KMS-11 (cell line): ENCODE measurements at regions not wholly inside any gene's neighbourhood (a gene's known extent, or its start where the extent isn't known, plus 50 kb on each side); places are given as distances from the start of the nearest gene placed in this dataset.

ENCODE experiments used
- H2AFZ ChIP-seq: fragments of 200-600 bp; sonication (generic); 2 replicates; pipeline ENCODE4 v1.6.1; 2016; ENCODE audit warnings: antibody characterized with exemption, mixed run types, low read depth
- H3K27ac ChIP-seq: fragments of 200-600 bp; sonication (generic); 2 replicates; pipeline ENCODE4 v1.6.1; 2016; ENCODE audit warnings: mild to moderate bottlenecking, mixed run types
- H3K27me3 ChIP-seq: fragments of 200-600 bp; sonication (generic); 2 replicates; pipeline ENCODE4 v1.6.1; 2017; ENCODE audit warnings: mild to moderate bottlenecking, low read depth, mixed run types, moderate library complexity; ENCODE audit not compliant: insufficient read depth
- H3K36me3 ChIP-seq: fragments of 200-600 bp; sonication (generic); 2 replicates; pipeline ENCODE4 v1.6.1; 2017; ENCODE audit warnings: mild to moderate bottlenecking, mixed run types; ENCODE audit not compliant: insufficient read depth
- H3K4me1 ChIP-seq: fragments of 200-600 bp; sonication (generic); 2 replicates; pipeline ENCODE4 v1.6.1; 2016; ENCODE audit warnings: mild to moderate bottlenecking, low read depth, mixed run types; ENCODE audit not compliant: poor library complexity, severe bottlenecking
- H3K4me2 ChIP-seq: fragments of 200-600 bp; sonication (generic); 2 replicates; pipeline ENCODE4 v1.7.0; 2016; ENCODE audit warnings: mild to moderate bottlenecking, mixed run types
- H3K4me3 ChIP-seq: fragments of 200-600 bp; sonication (generic); IDR thresholded peaks from 2 replicates; pipeline ENCODE4 v1.6.1; 2017; ENCODE audit warnings: low read depth, low read length, mixed read lengths; ENCODE audit not compliant: insufficient read depth
- H3K79me2 ChIP-seq: fragments of 200-600 bp; sonication (generic); 2 replicates; pipeline ENCODE4 v1.6.1; 2016; ENCODE audit warnings: low read depth, mixed run types; ENCODE audit not compliant: insufficient read depth
- H3K9ac ChIP-seq: fragments of 200-600 bp; sonication (generic); 2 replicates; pipeline ENCODE4 v1.6.1; 2016; ENCODE audit warnings: mild to moderate bottlenecking, mixed run types
- H4K20me1 ChIP-seq: fragments of 200-600 bp; sonication (generic); 2 replicates; pipeline ENCODE4 v1.6.1; 2016; ENCODE audit warnings: mild to moderate bottlenecking, mixed run types; ENCODE audit not compliant: insufficient read depth
- TF ChIP-seq, protein P1 (sequence below): fragments of 200-600 bp; sonication (generic); conservative IDR thresholded peaks from 2 replicates; pipeline ENCODE4 v1.6.1; 2017; ENCODE audit warnings: low read depth, mild to moderate bottlenecking, antibody characterized with exemption, low read length, moderate library complexity, mixed read lengths

DNA sequence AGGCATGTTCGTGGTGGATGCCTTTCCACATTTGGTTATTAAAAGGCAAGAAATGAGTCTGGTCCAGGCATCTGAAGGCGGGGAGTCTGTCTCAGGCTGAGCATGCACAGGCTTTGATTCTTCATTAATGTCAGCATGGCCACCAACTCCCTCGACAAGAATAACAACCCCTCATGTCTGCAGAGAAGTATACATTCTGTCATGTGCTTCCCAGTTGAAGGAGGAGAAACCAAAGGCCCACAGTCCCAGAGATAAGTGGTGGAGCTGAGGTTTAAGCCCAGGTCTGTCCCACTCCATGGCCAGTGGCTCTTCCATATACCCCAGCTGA is 61.6 kb upstream of the LAPTM5 start:
- no peaks in the 10 kb centered on the region for H3K79me2 ChIP-seq
- H3K27ac ChIP-seq, result no peak overlapping the region
- no peaks in the 10 kb centered on the region for H3K4me1 ChIP-seq
- no peaks in the 10 kb centered on the region for H4K20me1 ChIP-seq
- H3K27me3 ChIP-seq, result peaks cover 69% of the 10 kb centered on the region
- H3K4me3 ChIP-seq, result no peak overlapping the region
- TF ChIP-seq, protein P1, sequence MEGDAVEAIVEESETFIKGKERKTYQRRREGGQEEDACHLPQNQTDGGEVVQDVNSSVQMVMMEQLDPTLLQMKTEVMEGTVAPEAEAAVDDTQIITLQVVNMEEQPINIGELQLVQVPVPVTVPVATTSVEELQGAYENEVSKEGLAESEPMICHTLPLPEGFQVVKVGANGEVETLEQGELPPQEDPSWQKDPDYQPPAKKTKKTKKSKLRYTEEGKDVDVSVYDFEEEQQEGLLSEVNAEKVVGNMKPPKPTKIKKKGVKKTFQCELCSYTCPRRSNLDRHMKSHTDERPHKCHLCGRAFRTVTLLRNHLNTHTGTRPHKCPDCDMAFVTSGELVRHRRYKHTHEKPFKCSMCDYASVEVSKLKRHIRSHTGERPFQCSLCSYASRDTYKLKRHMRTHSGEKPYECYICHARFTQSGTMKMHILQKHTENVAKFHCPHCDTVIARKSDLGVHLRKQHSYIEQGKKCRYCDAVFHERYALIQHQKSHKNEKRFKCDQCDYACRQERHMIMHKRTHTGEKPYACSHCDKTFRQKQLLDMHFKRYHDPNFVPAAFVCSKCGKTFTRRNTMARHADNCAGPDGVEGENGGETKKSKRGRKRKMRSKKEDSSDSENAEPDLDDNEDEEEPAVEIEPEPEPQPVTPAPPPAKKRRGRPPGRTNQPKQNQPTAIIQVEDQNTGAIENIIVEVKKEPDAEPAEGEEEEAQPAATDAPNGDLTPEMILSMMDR, result no peak
- no peak overlapping the region for H3K9ac ChIP-seq
- no peak overlapping the region for H3K4me2 ChIP-seq
- no peaks in the 10 kb centered on the region for H3K36me3 ChIP-seq
- no peak overlapping the region for H2AFZ ChIP-seq

DNA sequence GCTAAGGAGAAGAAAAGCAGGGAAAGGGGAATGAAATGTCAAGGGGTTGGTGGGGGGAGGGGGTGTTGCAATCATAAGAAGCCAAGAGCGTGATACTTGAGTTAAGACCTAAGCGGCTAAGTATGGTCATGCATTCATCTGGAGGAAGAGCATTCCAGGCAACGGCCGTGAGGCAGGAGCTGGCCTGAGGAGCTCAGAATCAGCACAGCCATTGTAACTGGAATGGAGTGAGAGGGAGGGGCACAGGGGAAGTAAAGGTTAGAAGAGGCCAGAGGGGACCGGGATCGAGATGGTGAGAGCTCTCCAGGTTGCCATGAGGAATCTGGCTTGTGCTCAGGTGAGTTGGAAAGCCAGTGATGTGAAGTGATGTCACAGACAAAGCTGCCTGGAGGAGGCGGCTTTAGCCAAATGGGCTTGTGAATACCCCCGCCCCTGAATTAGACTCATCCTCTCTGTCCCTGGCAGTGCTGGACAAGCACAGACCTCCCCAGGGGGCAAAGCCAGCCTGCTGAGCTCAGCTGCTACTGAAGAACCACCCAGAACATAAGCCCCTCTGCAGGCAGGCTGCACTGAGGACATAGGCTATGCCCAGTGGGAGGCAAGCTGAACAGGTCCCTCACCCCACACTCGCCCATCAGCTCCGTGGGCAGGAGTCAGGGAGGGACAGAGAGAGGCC is 61.1 kb upstream of the LAPTM5 start:
- Histone ChIP-seq H3K27me3 (peaks cover 69% of the 10 kb centered on the region), H2AFZ (no peak overlapping the region), H4K20me1 (no peaks in the 10 kb centered on the region), H3K36me3 (no peaks in the 10 kb centered on the region), H3K27ac (no peak overlapping the region), H3K4me2 (no peak overlapping the region), H3K4me1 (no peaks in the 10 kb centered on the region), H3K79me2 (no peaks in the 10 kb centered on the region), H3K9ac (no peak overlapping the region), H3K4me3 (no peak overlapping the region)
- TF ChIP-seq, protein P1, result no peak

DNA sequence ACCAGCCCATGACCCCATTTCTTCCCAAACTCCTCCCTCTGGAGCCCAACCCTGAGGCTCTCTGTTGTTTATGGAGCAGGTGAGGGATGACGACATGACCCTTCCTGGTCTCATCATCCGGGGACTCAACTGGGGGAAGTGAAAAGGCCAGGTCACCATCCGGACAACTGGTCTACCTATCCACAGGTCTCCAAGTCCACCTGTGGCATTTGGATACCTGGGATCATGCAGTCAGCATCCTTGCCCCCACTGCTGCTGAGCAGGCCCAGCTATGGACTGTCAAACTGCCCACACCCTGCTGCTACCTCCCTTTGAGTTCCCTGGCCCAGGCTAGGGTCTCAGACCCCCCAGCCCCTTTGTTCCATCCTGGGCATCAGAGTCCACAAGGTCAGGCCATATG is 60.0 kb upstream of the LAPTM5 start:
- H2AFZ ChIP-seq, result no peak overlapping the region
- H3K27me3 ChIP-seq, result peaks cover 72% of the 10 kb centered on the region
- H3K79me2 ChIP-seq, result no peaks in the 10 kb centered on the region
- H3K36me3 ChIP-seq, result no peaks in the 10 kb centered on the region
- no peak overlapping the region for H3K9ac ChIP-seq
- H3K27ac ChIP-seq, result no peak overlapping the region
- no peak overlapping the region for H3K4me3 ChIP-seq
- H3K4me2 ChIP-seq, result no peak overlapping the region
- H3K4me1 ChIP-seq, result no peaks in the 10 kb centered on the region
- no peaks in the 10 kb centered on the region for H4K20me1 ChIP-seq
- TF ChIP-seq, protein P1, result no peak

DNA sequence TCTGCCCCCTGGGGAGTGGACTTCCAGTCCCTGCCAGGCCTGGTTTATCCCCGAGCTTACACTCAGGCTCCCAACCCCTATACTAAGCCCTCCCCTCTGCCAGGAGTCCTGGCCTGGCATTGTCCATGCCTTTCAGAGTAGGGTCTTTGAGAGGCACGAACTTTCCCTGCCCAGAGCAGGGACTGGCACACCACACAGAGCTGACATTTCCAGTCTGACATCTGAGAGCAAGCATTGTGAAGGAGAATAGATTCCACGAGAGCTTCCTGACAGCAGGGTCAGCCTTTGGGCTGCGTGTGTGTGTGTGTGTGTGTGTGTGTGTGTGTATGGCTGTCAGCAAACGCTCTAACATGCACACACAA is 59.5 kb upstream of the LAPTM5 start:
- Histone ChIP-seq H3K4me2 (no peak overlapping the region), H4K20me1 (no peaks in the 10 kb centered on the region), H3K79me2 (no peaks in the 10 kb centered on the region), H3K9ac (no peak overlapping the region), H3K4me1 (no peaks in the 10 kb centered on the region), H3K27ac (no peak overlapping the region), H3K27me3 (peaks cover 77% of the 10 kb centered on the region), H3K36me3 (no peaks in the 10 kb centered on the region), H2AFZ (no peak overlapping the region), H3K4me3 (no peak overlapping the region)
- TF ChIP-seq, protein P1, result no peak
